Astrocyte (in vitro differentiated cells and primary cell): ENCODE measurements at regions not wholly inside any gene's neighbourhood (a gene's known extent, or its start where the extent isn't known, plus 50 kb on each side); places are given as distances from the start of the nearest gene placed in this dataset.
"Not testable (repeated sequence)": the region's sequence is repeated elsewhere in the genome, so short reads cannot be mapped to it uniquely, and the experiment has no call there.

ENCODE experiments used
- EZH2 ChIP-seq: IDR thresholded peaks from 2 replicates; pipeline ENCODE4 v1.6.1; 2012; ENCODE audit warnings: mild to moderate bottlenecking, low read length, inconsistent platforms; ENCODE audit not compliant: insufficient read depth
- TF ChIP-seq, protein P1 (sequence below): IDR thresholded peaks from 2 replicates; pipeline ENCODE4 v1.5.1; 2011; ENCODE audit warnings: low read depth, mild to moderate bottlenecking, inconsistent platforms, low read length, moderate library complexity; ENCODE audit not compliant: insufficient read depth

DNA sequence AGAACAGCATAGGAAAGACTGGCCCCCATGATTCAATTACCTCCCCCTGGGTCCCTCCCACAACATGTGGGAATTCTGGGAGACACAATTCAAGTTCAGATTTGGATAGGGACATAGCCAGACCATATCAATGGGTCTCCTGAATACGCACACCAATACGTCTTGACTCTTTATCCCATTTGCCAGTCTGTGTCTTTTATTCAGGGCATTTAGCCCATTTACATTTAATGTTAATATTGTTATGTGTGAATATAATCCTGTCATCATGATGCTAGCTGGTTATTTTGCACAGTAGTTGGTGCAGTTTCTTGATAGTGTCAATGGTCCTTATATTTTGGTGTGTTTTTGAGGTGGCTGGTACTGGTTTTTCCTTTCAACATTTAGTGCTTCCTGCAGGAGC is 256.1 kb downstream of the ZNF608 start:
- TF ChIP-seq, protein P1, sequence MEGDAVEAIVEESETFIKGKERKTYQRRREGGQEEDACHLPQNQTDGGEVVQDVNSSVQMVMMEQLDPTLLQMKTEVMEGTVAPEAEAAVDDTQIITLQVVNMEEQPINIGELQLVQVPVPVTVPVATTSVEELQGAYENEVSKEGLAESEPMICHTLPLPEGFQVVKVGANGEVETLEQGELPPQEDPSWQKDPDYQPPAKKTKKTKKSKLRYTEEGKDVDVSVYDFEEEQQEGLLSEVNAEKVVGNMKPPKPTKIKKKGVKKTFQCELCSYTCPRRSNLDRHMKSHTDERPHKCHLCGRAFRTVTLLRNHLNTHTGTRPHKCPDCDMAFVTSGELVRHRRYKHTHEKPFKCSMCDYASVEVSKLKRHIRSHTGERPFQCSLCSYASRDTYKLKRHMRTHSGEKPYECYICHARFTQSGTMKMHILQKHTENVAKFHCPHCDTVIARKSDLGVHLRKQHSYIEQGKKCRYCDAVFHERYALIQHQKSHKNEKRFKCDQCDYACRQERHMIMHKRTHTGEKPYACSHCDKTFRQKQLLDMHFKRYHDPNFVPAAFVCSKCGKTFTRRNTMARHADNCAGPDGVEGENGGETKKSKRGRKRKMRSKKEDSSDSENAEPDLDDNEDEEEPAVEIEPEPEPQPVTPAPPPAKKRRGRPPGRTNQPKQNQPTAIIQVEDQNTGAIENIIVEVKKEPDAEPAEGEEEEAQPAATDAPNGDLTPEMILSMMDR = not testable (repeated sequence)
- not testable (repeated sequence) for TF ChIP-seq EZH2
